PC-3 (cell line): ENCODE measurements at regions not wholly inside any gene's neighbourhood (a gene's known extent, or its start where the extent isn't known, plus 50 kb on each side); places are given as distances from the start of the nearest gene placed in this dataset.

Experiments used
- ATAC-seq: fragments of 200-7000 bp; cut with Tn5 transposase; 2 replicates; pipeline ENCODE4 v1.9.1; 2020; ENCODE audit warnings: mild to moderate bottlenecking, moderate library complexity
- BruUV-seq: library from RNA; stranded (reverse); fragments of 400-500 nt; replicated peaks from 2 replicates; lab custom pipeline; 2021; lab: Mats Ljungman, UMichigan
- CTCF ChIA-PET: fragments of 300-600 bp; sonication (Branson Sonifier 250); formaldehyde crosslinking; loops from one replicate; lab custom pipeline; 2022; ENCODE audit warnings: antibody characterized with exemption; lab: Charles Lee
- POLR2A ChIA-PET: fragments of 300-600 bp; sonication (Branson Sonifier 250); formaldehyde crosslinking; loops from one replicate; lab custom pipeline; 2022; ENCODE audit warnings: antibody characterized with exemption; ENCODE audit not compliant: unreplicated experiment; lab: Charles Lee
- DNase-seq: peaks from one replicate; pipeline ENCODE4 v3.0.0-alpha.2; 2015
- H2AFZ ChIP-seq: fragments of 300-600 bp; sonication (generic); 2 replicates; pipeline ENCODE4 v1.6.0; 2016; ENCODE audit warnings: antibody characterized with exemption, low read length
- H3F3A ChIP-seq: fragments of 300-600 bp; sonication (generic); one replicate; pipeline ENCODE4 v1.6.0; 2017; ENCODE audit warnings: antibody characterized with exemption, low read length, control low read depth, mild to moderate bottlenecking; ENCODE audit not compliant: unreplicated experiment
- H3K27ac ChIP-seq: fragments of 300-600 bp; sonication (generic); 2 replicates; pipeline ENCODE4 v1.5.1; 2016; ENCODE audit warnings: mild to moderate bottlenecking, low read length
- H3K27me3 ChIP-seq: fragments of 300-600 bp; sonication (generic); 2 replicates; pipeline ENCODE4 v1.6.1; 2016; ENCODE audit warnings: low read length, mixed read lengths
- H3K36me3 ChIP-seq: fragments of 300-600 bp; sonication (generic); 2 replicates; pipeline ENCODE4 v1.6.1; 2016; ENCODE audit warnings: low read depth, mixed run types, low read length, mixed read lengths
- H3K4me1 ChIP-seq: fragments of 300-600 bp; sonication (generic); 2 replicates; pipeline ENCODE4 v1.5.1; 2016; ENCODE audit warnings: low read length; ENCODE audit not compliant: insufficient read depth
- H3K4me2 ChIP-seq: fragments of 300-600 bp; sonication (generic); 2 replicates; pipeline ENCODE4 v1.6.0; 2016; ENCODE audit warnings: low read length
- H3K4me3 ChIP-seq: fragments of 300-600 bp; sonication (generic); 2 replicates; pipeline ENCODE4 v1.5.1; 2016; ENCODE audit warnings: mild to moderate bottlenecking, low read length, mixed read lengths
- H3K79me2 ChIP-seq: fragments of 300-600 bp; sonication (generic); 2 replicates; pipeline ENCODE4 v1.6.1; 2017; ENCODE audit warnings: low read length, mixed read lengths
- H3K9ac ChIP-seq: fragments of 300-600 bp; sonication (generic); 2 replicates; pipeline ENCODE4 v1.6.0; 2016; ENCODE audit warnings: mild to moderate bottlenecking, low read length
- H3K9me2 ChIP-seq: fragments of 300-600 bp; sonication (generic); replicated peaks from 2 replicates; pipeline ENCODE4 v1.6.1; 2016; ENCODE audit warnings: mixed run types, low read length, mixed read lengths
- H3K9me3 ChIP-seq: fragments of 300-600 bp; sonication (generic); 2 replicates; pipeline ENCODE4 v1.6.1; 2016; ENCODE audit warnings: low read length, mixed read lengths
- H4K20me1 ChIP-seq: fragments of 300-600 bp; sonication (generic); 2 replicates; pipeline ENCODE4 v1.6.1; 2016; ENCODE audit warnings: low read length, mixed read lengths
- CTCF ChIP-seq: fragments of 300-600 bp; sonication (generic); conservative IDR thresholded peaks from 2 replicates; pipeline ENCODE4 v1.5.1; 2017; ENCODE audit warnings: antibody characterized with exemption, low read depth, mild to moderate bottlenecking, low read length
- EZH2 ChIP-seq: fragments of 300-600 bp; sonication (generic); IDR thresholded peaks from one replicate; pipeline ENCODE4 v1.6.1; 2017; ENCODE audit warnings: antibody characterized with exemption, mild to moderate bottlenecking, low read length; ENCODE audit not compliant: unreplicated experiment
- EZH2phosphoT487 ChIP-seq: fragments of 300-600 bp; sonication (generic); IDR thresholded peaks from 2 replicates; pipeline ENCODE4 v1.6.1; 2018; ENCODE audit warnings: mild to moderate bottlenecking, antibody characterized with exemption, low read length, borderline replicate concordance
- intact Hi-C: fragments of 100-400 bp; cut with micrococcal nuclease; formaldehyde crosslinking; loops from 2 replicates; pipeline ENCODE4 v1.9.0; 2023

GRCh38 chr3:30225021-30225420 lies 381.4 kb upstream of the TGFBR2 start:
- H3K4me2 ChIP-seq = no peak overlapping the region
- intact Hi-C loops = no loop called here
- H2AFZ ChIP-seq = no peak overlapping the region
- DNase-seq (no peak), ATAC-seq (no peak)
- peaks cover 17% of the 10 kb centered on the region for H3K4me1 ChIP-seq
- no peak overlapping the region for H3K4me3 ChIP-seq
- H3K9me2 ChIP-seq = no peaks in the 10 kb centered on the region
- BruUV-seq = no TSS peak
- TF ChIP-seq EZH2phosphoT487 (no peak), EZH2 (no peak), CTCF (no peak)
- H3K9ac ChIP-seq = no peak overlapping the region
- H3K36me3 ChIP-seq = no peaks in the 10 kb centered on the region
- H3K27me3 ChIP-seq = no peaks in the 10 kb centered on the region
- POLR2A ChIA-PET = no interaction called here
- H3K79me2 ChIP-seq = no peaks in the 10 kb centered on the region
- H3K9me3 ChIP-seq = no peaks in the 10 kb centered on the region
- CTCF ChIA-PET = no interaction called here
- H3K27ac ChIP-seq = no peak overlapping the region
- H3F3A ChIP-seq = no peaks in the 10 kb centered on the region
- no peaks in the 10 kb centered on the region for H4K20me1 ChIP-seq

GRCh38 chr3:30226601-30227151 lies 379.7 kb upstream of the TGFBR2 start:
- ChIA-PET CTCF (no interaction called here), POLR2A (no interaction called here)
- Histone ChIP-seq H2AFZ (no peak overlapping the region), H3K4me2 (no peak overlapping the region), H3K4me3 (no peak overlapping the region), H3K4me1 (peaks cover 17% of the 10 kb centered on the region), H3K27me3 (no peaks in the 10 kb centered on the region), H3F3A (no peaks in the 10 kb centered on the region), H3K27ac (no peak overlapping the region), H3K9me3 (no peaks in the 10 kb centered on the region), H3K36me3 (no peaks in the 10 kb centered on the region), H3K79me2 (no peaks in the 10 kb centered on the region), H4K20me1 (no peaks in the 10 kb centered on the region), H3K9me2 (no peaks in the 10 kb centered on the region), H3K9ac (no peak overlapping the region)
- intact Hi-C loops = no loop called here
- DNase-seq (no peak), ATAC-seq (no peak)
- no TSS peak for BruUV-seq
- no peak for TF ChIP-seq CTCF
- TF ChIP-seq EZH2phosphoT487 = no peak
- no peak for TF ChIP-seq EZH2

GRCh38 chr3:30227571-30228301 lies 378.7 kb upstream of the TGFBR2 start:
- Histone ChIP-seq H3K4me2 (peak overlapping the region; percentile 17), H3F3A (no peaks in the 10 kb centered on the region), H3K27me3 (no peaks in the 10 kb centered on the region), H3K9ac (no peak overlapping the region), H3K36me3 (no peaks in the 10 kb centered on the region), H3K9me3 (no peaks in the 10 kb centered on the region), H3K79me2 (no peaks in the 10 kb centered on the region), H4K20me1 (no peaks in the 10 kb centered on the region), H3K4me1 (peaks cover 17% of the 10 kb centered on the region), H3K4me3 (no peak overlapping the region), H3K9me2 (no peaks in the 10 kb centered on the region), H3K27ac (peak overlapping the region; percentile 60), H2AFZ (no peak overlapping the region)
- TF ChIP-seq EZH2phosphoT487 (no peak), EZH2 (no peak), CTCF (no peak)
- ChIA-PET POLR2A (no interaction called here), CTCF (interaction anchor here (0.6 kb wide), 1 partner anchor 332 kb away, joined by 3 read pairs; no protein-coding TSS in a partner anchor)
- ATAC-seq = peak; percentile 81
- intact Hi-C loops = no loop called here
- BruUV-seq = no TSS peak
- peak; percentile 86 for DNase-seq
